NCI-H146 treated with DMSO at 0.1 percent for 48 hours (cell line): ENCODE measurements at regions not wholly inside any gene's neighbourhood (a gene's known extent, or its start where the extent isn't known, plus 50 kb on each side); places are given as distances from the start of the nearest gene placed in this dataset.

Experiments used
- DNase-seq: peaks from one replicate; lab custom pipeline; 2025; ENCODE audit not compliant: unreplicated experiment; lab: John Stamatoyannopoulos, UW

DNA sequence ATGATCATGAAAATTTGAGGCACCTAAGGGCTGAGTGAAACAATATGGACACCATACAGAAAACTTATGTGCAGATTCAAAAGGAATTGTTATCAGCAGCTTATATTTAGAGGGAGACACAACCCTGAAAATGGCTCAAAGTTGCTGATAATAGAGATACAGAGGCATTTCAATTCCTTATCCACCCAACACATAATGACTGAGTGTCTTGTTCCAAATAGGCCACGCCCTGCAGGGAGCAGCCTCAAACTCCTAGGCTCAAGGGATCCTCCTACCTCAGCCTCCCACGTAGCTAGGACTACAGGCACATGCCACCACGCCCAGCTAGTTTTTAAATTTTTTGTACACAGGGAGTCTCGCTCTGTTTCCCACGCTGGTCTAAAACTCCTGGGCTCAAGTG is 79.0 kb downstream of the LBH start:
- no peak for DNase-seq

DNA sequence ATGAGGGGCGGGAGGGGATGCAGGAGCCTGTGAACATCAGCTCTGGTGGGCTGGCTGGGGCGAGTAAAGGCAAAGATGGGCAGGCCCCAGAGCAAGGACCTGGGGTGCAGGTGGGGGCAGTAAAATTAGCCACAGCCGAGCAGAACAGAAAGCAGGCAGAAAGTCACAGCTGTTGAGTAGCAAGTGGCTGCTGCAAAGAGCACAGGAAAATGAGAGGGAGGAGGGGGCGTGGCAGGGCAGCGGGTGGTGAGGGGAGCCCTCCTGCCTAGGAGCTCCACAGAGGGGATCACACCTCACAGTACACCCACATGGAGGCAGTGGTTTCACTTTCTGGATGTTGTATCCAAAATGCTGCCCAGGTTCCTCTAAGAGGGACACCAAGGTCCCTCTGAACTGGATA is 79.6 kb downstream of the LBH start:
- DNase-seq = no peak

GRCh38 chr2:30311711-30312110 is 80.4 kb downstream of the LBH start:
- DNase-seq = no peak

GRCh38 chr2:30312916-30313315 is 81.6 kb downstream of the LBH start:
- no peak for DNase-seq

GRCh38 chr2:30314981-30315380 is 83.6 kb downstream of the LBH start:
- DNase-seq = no peak

DNA sequence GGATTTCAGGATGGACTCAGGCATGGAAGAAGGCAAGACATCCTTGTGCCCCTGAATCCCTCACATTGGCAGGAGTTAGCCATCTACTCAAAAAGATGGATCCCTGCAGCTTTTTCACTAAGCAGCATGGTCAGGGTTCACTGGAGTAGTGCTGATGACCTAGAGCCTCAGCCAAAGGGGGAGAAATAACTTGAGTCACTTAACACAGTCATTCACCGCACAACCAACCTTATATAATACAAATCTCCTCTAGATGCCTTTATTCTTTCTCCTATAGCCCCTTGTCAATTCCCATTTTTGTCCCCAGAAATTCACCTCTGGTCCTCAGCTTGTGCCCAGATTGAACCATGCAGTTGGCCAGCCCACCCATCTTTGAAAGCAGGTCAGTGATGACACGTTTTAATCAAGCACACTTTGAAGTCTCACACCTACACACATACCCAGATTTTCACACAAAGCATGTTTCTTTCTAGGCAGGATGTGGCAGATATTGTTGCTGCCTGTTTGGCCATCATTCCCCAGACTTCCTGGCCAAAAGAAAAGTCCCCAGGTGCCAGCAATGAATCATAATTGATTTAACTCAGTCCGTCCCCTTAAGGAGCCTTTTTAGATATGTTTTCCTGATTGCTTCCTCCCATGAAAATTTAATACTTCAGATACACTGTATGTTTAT is 84.2 kb downstream of the LBH start:
- DNase-seq = no peak

- DNase-seq = no peak
Measured at GRCh38 chr2:30316408-30316807, 85.1 kb downstream of the LBH start.

DNA sequence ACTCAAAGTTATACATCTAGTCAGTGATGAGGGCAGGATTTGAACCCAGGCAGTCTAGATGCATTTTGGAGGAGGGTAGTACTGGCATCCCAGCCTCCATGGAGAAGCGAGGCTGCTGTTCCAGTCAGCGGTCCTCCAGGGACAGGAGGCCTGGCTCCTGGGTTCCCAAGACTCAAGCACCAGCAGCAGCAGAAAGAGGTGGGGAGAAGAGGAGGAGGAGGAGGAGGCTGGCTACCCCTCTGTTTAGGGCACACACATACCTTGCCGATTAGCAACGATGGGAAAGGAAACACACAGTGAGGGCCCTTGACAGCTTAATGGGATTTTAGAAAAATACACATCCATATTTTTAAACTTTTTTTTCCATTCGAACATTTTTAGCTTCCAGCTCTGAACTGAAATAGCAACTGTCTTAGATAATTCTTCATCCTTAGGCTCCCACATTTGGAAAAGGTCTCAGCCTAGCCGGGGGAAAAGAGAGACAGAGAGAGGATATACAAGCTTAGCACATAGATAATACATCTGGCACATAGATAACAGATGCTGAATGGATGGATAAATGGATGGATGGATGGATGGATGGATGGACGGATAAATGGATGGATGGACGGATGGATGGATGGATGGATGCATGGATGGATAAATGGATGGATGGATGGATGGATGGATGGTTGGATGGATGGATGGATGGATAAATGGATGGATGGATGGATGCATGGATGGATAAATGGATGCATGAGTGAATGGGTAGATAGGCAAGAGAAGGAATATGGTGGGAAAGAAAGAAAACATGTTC is 87.9 kb downstream of the LBH start:
- DNase-seq = no peak

DNA sequence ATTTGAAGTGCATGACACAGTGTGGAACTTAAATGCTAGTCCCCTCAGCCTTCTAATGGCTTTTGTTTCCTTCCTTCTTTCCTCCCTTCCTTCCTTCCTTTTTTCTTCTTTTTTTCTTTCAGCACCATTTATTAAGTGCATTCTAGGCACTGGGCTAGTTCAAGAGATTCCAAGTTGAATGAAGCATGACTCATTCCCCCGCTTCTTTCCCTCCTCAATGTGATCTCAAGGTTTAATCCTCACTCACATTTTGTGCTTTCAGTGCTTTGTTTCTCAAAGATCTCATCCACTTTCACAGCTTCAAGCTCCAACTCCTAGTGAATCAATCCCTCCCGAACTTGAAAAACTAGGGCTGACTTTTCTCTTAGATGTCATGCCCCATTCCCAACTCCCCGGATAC is 90.1 kb downstream of the LBH start:
- no peak for DNase-seq

DNA sequence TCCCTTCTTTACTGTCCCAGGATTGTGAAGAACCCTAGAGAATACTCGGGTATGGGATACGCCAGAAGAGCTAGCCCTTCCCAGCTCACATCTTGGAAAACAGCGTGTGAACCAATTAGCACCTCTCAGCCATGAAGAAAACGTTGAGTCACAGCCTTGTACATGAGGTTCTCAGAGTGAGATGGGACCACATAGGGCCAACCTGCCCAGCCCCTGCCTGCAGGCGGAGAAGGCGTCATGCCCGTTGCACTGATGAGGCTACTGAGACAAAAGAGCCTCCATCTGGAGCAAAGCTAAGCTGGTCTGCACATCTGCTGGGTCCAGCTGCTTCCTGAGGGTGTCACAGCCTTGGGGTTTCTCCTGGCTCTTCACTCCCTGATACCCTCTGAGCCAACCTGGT is 92.2 kb downstream of the LBH start:
- no peak for DNase-seq

GRCh38 chr2:30324245-30324908 is 93.0 kb downstream of the LBH start:
- DNase-seq = no peak

- no peak for DNase-seq
Measured at GRCh38 chr2:30325600-30326328, 94.4 kb downstream of the LBH start.

GRCh38 chr2:30326497-30326896 is 95.2 kb downstream of the LBH start:
- no peak for DNase-seq

DNA sequence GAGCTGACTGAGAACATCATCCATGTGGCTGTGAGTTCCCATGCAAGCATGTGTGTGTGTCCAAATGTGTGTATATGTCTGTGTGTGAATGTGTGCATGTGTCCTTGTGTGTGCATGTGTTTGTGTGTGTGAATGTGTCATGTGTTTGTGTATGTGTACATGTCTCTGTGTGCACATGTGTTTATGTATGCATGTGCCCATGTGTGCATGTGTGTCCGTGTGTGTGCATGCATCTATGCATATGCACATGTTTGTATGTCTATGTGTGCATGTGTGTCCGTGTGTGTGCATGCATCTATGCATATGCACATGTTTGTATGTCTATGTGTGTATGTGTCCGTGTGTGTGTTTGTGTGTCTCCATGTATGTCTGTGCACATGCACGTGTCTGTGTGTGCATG is 99.7 kb downstream of the LBH start:
- no peak for DNase-seq

GRCh38 chr2:30331869-30332268 is 100.5 kb downstream of the LBH start:
- no peak for DNase-seq

GRCh38 chr2:30332791-30333453 is 101.6 kb downstream of the LBH start:
- no peak for DNase-seq

DNA sequence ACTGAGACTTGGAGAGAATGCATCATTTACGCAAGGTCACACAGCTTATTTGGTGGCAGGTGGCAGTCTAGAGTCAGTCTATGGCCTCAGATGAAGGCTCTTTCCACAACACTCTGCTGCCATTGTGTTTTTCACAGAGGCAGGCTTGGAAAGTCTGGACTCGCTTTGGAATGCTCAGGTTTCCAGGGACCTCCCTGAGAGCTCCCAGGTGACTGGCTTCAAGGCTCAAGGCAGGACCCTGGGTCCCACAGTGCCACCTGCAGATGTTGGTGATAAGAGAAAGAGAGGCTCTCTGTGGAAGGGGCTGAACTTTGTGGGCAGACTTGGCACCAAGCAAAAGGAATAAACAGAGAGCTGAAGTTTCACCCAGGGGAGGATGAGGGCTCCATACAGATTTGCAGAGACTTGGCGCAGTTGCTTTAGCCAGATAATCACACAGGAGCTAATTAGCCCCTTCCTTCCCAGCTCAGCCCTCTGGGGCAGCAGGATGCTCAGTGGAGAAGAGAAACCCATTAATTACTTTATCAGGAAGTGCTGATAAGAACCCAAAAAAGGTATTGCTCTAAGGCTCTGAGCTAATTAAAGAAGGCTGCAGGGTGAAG is 103.5 kb downstream of the LBH start:
- DNase-seq = no peak

DNA sequence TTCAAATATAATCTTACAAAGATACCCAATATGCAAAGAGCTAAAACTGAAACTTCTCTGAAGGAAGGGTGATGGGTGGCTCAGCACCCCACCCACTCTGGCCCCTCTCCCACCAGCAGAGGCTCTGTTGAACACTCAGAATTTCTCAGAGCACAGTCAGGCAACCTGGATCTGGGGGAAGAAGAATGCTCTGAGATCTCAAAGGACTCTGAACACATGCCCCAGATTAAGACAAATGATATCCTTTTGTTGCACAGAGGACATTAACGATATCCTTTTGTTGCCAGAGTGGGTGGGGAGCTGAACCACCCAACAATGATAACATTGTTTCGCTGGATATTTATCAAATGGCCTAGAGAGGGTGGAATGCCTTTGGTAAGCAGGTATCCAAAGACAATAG is 104.8 kb downstream of the LBH start:
- no peak for DNase-seq

DNA sequence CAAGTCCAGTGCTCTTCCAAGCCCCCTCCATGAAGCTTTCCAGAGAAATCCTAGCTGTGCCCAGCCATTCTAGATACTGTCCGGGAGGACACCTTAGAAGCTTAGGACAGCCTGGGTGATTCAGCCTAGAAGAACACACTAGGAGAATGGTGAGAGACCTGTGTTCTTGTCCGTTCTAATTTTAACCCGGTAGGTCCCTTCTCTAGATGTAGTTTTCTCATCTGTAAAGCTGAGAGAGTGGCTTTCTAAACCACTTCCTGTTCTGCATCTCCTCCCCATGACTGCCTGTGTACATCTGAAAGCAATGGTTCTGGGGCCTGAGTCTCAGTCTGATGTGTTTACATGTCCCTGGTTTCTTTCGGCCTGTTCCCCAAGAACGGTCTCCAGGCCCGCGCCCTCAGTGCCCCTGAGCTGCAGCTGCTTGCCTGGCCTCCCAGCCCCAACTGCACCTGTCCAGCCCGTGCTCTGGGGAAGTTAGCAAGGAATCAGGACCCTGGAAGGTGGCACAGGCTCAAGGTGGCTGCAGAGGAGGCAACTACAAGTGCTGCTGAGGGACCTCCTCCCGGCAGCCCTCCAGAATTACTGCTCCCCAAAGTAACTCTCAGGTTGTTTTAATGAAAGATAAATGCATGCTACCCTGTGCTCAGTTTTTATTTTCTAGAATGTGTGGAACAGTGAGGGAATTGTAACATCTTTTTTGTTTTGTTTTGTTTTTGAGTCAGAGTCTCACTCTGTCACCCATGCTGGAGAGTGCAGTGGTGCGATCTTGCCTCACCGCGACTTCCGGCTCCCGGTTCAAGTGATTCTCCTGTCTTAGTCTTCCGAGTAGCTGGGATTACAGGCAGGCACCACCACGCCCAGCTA is 105.9 kb downstream of the LBH start:
- no peak for DNase-seq

DNA sequence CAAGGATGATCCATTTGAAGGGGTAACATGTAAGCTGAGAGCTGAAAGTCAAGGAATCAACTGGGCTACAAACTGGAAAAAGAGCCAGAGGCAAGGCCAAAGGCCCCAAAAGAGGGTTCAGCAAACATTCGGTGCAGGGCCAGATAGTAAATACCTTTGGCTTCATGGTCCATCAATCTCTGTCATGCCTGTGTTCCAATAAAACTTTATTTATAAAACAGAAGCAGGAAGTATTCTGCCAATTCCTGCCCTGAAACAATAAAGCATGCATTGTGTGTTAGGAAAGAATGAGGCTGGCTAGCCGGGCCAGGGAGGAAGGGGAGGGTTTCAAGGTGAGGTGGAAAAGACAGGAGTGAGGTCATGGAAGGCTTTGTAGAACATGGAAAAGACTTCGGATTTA is 107.1 kb downstream of the LBH start:
- no peak for DNase-seq
